Fibroblast of the aortic adventitia (primary cell): ENCODE measurements at regions not wholly inside any gene's neighbourhood (a gene's known extent, or its start where the extent isn't known, plus 50 kb on each side); places are given as distances from the start of the nearest gene placed in this dataset.
A peak's percentile ranks its signal among the peaks of the same experiment; 100 is the strongest.
"Not testable (repeated sequence)": the region's sequence is repeated elsewhere in the genome, so short reads cannot be mapped to it uniquely, and the experiment has no call there.

ENCODE experiments used
- DNase-seq: peaks from one replicate; pipeline ENCODE4 v3.0.0-alpha.2; 2010; ENCODE audit warnings: low read depth
- H3K4me3 ChIP-seq: 2 replicates; pipeline ENCODE4 v1.5.1; 2011; ENCODE audit warnings: low read depth, mild to moderate bottlenecking, control low read depth, low read length, moderate library complexity
- TF ChIP-seq, protein P1 (sequence below): IDR thresholded peaks from 2 replicates; pipeline ENCODE4 v1.5.1; 2011; ENCODE audit warnings: mild to moderate bottlenecking, low read length, control low read depth, inconsistent platforms; ENCODE audit not compliant: insufficient read depth

- TF ChIP-seq, protein P1, sequence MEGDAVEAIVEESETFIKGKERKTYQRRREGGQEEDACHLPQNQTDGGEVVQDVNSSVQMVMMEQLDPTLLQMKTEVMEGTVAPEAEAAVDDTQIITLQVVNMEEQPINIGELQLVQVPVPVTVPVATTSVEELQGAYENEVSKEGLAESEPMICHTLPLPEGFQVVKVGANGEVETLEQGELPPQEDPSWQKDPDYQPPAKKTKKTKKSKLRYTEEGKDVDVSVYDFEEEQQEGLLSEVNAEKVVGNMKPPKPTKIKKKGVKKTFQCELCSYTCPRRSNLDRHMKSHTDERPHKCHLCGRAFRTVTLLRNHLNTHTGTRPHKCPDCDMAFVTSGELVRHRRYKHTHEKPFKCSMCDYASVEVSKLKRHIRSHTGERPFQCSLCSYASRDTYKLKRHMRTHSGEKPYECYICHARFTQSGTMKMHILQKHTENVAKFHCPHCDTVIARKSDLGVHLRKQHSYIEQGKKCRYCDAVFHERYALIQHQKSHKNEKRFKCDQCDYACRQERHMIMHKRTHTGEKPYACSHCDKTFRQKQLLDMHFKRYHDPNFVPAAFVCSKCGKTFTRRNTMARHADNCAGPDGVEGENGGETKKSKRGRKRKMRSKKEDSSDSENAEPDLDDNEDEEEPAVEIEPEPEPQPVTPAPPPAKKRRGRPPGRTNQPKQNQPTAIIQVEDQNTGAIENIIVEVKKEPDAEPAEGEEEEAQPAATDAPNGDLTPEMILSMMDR: no peak
- H3K4me3 ChIP-seq: no peak overlapping the region
- peak; percentile 85 for DNase-seq
Observed at GRCh38 chr4:91837608-91838029, 466.1 kb upstream of the GRID2 start.

- DNase-seq: peak; percentile 35
- TF ChIP-seq, protein P1: no peak
- H3K4me3 ChIP-seq: no peak overlapping the region
Observed at GRCh38 chr4:91838181-91838861, 465.4 kb upstream of the GRID2 start.

GRCh38 chr4:91840359-91840758 lies 463.4 kb upstream of the GRID2 start:
- TF ChIP-seq, protein P1: no peak
- no peak overlapping the region for H3K4me3 ChIP-seq
- DNase-seq: peak; percentile 16

DNA sequence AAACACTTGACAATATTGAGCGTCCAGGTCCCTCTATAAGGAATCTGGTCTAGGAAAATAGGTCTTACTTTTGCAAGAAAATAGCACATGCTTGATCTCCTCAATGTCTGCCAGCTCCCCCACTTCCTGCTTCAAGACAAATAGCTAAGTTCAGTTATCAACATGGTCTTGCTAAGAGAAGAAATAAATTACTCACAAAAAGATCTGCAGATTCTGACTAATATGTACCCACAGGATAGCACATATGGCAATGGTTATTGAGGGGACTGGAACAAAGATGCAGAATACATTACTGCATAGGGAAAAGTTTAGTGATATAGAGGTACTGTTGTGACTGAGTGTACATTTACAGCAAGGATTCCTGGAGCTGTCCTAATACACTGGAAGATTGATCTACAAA lies 457.5 kb upstream of the GRID2 start:
- peak; percentile 4 for DNase-seq
- H3K4me3 ChIP-seq: no peak overlapping the region
- TF ChIP-seq, protein P1: no peak

DNA sequence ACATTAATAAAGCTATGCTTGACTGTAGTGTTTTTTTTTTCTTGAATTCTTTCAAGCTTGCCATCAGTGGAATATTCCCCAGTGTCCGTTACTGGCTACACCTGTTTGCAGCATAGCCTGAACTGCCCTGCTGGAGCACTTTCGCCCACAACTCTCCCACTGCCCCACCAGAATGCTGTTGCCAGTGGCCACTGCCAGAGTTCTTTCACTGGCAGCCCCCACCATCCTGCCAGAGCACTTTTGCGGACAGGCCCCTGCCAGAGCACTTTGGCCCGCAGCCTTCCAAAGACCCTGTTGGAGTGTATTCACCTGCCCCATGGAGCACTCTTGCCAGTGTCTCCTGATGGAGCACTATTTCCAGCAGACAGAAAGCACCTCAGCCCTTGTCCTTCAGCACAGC lies 452.3 kb upstream of the GRID2 start:
- H3K4me3 ChIP-seq: no peak overlapping the region
- TF ChIP-seq, protein P1: no peak
- DNase-seq: no peak

DNA sequence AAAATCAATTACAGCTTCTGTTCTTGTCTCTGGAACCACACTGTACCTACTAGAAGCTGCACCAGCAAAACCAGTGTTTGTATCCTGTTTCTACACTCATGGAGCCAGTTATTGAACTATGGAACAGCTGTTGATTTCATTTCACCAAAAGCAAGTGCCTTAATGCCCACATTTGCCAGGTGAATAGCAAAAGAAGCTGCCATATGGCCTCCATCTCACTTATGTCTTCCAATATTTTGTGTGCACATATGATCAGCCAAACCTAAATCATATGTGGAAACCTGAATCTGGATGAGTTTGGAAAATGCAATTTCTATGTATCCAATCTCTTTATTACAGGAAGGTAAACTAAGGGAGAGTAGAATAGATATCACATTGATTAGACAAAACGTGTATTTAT lies 415.8 kb upstream of the GRID2 start:
- H3K4me3 ChIP-seq: no peak overlapping the region
- TF ChIP-seq, protein P1: no peak
- DNase-seq: no peak

DNA sequence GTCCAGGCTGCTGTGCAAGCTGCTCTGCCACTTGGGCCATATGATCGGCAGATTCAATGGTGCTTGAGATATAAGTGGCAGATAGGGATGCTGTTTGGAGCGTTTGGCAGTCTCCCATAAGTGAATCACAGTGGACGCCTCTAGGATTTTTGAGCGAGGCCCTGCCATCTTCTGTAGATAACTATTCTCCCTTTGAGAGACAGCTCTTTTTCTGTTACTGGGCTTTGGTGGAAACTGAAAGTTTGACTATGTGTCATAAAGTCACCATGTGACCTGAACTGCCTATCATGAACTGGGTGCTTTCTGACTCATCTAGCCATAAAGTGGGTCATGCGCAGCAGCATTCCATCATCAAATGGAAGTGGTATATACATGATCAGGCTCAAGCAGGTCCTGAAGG lies 412.5 kb upstream of the GRID2 start:
- DNase-seq, H3K4me3 ChIP-seq: not testable (repeated sequence)
